Activated naive CD4-positive, alpha-beta T cell treated with Interleukin-2 at 50 U/mL for 16 hours (primary cell): ENCODE measurements at regions not wholly inside any gene's neighbourhood (a gene's known extent, or its start where the extent isn't known, plus 50 kb on each side); places are given as distances from the start of the nearest gene placed in this dataset.
"Not testable (repeated sequence)": the region's sequence is repeated elsewhere in the genome, so short reads cannot be mapped to it uniquely, and the experiment has no call there.

Source experiments
- DNase-seq: peaks from one replicate; pipeline ENCODE4 v3.0.0-alpha.2; 2020

DNA sequence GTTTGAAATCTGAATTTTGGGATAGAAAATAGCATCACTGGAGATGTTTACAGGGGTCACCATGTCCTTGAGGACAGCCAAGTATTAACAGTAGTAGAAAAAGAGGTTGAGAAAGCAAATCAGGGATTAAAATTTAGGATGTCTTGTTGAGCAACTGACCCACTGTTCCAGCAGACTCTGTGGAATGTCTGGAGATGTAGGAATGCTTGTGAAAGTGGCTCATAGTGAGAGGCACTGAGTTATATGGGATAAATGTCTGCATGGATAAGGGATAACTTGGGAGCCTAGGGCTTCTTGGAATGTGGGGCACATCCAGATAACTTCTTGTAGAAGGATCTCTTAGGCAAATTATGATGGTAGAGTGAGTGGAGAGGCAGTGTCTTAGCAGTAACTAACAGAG, 495.0 kb downstream of the TMX3 start:
- no peak for DNase-seq

DNA sequence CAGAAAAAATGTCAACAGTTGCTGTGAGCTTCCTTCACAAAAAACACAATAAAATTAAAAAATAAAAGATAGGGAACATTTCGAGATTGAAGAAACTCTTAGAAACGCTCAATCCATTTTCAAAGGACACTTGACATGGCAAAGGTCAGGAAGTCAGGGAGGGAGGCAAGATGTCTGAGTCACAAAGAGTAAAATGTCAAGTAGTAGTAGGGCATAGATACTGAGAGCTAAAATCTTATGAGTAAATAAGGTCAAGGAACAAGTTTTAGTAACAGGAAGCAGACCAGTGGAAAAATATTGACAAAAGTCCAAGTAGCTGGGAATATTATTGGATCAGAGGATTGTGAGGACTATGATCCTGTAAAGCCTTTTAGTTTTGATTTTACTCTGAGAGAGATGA, 495.6 kb downstream of the TMX3 start:
- DNase-seq = no peak

DNA sequence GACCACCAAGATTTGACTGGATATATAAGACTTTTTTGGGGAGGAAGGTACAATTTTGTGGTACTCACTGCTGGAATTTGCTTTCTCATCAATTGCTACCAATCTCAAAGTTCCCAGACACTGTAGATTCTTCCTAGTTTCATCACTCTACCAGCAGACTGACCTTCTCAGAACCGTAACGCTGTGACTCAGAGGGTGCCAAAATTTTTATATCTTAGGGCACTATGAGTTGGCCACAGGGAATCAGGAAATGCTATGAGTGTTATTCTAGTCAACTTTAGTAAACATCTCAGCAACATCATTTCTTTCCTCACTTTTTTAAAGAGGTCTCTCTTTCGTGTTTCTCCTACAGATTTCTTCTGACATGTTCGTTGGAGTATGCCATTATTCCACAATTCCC, 499.0 kb downstream of the TMX3 start:
- DNase-seq = no peak

DNA sequence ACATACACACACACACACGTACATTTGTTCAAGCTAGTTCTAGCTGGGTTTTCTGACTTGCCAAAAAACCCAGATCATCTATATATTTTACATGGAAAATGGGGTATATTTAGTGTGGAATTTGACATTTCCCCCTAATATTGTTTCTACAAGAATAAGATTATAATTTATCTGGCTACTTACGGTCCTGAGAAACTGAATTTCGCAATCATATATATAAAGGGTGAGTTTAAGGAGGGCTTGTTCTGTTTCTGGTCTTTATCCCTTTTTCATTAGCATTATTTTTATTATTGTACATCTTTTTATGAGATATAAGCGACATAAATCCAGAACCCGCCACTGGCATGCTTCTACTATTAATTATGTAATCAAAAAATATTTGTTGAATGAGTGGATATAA, 528.9 kb downstream of the TMX3 start:
- no peak for DNase-seq

DNA sequence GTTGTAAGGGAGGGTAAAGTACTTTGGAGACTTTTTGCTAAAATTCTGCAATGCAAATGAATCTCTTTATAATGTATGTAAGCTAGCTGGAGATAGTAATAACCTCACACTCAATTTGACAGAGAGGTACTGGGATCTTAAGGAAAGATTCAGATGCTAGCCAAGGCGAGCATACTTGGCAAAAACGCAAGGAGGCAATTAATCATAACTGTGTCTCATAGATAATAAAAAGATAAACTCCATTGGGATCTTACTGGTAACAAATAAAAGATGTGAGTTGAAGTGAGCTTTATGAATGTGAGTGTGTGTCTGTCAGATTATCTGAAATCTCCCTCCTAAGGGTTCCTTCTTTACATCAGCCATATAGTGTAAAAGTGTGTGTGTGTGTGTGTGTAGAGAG, 533.0 kb downstream of the TMX3 start:
- DNase-seq = no peak

DNA sequence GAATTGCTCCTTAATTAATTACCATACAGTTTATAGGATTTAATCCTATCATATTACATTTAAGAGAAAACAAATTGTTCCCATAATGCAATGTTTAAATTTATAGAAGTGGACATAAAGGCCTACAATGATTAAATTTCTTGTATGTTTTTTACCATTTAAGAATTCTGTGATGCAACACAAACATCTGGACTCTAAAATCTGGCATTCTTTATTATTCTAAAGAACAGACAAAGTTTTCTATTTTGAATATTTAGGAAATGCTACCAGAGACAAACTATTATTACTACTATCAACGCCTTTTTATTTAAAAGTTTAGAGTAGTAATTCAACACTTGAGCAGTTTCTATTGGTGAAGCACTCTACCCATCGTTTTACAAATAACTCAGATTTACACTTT, 535.1 kb downstream of the TMX3 start:
- DNase-seq = no peak

DNA sequence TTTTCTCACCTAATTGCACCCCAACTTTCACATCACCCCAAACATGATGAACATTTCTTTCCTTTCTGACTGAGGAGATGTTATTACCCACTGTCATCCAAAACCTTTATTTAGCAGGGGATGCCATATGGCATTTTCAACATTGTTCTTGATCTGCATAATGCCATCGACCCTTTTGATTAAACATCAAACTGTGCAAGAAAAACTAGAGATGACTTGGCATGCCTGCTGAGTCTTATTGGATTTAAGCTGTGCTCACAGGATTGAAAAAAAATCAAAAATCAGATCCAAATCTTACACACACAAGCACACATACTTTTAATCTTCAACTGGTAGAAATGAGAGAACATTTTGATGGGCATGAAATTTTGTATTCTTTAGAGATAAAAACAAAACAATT, 536.0 kb downstream of the TMX3 start:
- DNase-seq = no peak

DNA sequence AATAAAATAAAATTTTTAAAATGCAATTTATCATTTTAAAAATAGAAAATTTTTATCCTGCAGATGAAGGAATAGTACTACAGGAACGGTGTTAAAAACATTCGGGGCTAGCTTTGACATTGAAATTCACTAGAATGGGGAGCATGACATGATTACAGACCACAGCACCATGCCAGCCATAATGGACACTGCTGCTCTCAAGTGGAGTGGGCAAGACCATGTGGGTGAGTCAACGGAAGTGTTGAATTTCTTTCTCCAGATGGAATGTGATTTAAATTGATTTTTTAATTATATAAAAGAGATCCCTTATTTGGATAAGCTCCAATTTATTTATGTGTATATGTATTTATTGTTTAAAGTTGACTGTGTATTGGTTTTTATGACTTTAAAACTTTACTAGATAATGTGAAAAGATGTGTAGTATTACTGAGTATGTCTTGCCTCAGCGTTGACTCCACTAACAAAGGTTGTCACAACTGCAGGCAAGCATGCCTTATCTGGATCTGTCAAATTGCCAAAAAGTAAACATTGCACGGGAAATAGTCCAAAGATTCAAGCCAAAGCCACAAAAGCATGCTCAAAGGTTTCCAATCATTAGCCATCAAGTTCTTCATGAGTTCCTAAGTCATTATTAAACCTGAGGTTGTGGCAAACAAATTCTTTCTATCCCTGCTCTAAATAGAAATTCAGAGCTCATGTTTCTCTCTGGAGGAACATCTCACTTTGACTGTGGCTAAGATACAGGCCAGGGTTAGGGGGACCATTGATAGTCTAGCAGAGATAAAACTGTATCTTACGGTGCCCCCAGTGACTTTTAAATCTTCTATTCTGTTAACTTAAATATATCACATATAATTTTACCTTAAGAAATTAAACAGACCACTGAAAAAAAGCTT, 536.9 kb downstream of the TMX3 start:
- no peak for DNase-seq

DNA sequence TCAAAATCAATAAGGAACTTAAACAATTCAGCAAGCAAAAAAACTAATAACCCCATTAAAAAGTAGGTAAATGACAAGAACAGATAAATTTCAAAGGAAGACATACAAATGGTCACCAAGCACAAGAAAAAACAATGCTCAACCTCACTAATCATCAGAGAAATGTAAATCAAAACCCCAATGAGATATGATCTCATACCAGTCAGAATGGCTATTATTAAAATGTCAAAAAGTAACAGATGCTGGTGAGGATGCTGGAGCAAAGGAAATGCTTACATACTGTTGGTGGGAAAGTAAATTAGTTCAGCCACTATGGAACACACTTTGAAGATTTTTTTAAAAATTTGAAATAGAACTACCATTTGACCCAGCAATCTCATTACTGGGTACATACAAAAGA, 538.0 kb downstream of the TMX3 start:
- no peak for DNase-seq

DNA sequence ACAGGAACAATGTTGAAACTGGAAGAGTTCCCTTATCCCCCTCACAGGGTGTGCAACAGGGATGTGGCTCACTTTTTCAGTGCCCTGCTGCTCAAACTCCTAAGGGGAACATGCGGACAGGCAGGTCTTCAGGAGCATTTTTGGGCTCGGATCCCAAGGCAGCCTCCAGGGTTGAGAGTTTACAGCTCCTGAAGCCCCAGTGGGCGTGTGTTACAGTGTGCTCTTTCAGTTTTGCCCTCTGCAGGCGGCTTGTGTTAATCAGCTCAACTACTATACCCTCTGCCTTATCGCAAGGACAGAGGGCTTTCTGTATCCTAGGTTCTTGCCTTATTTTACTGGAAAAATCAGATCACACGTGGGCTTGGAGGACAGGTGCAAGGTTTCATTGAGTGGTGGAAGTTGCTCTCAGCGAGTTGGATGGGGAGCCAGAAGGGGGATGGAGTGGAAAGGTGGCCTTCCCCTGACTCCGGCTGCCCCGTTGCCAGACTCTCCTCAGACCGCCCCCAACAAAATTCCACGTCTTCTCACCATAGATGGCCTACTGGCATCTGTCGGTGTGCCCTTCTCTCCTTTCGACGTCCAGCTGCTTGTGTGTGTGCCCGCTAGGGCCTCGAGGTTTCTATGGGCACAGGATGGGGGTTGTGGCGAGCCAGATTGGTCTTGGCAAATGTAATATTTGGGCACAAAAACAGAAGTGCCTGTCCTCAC, 541.9 kb downstream of the TMX3 start:
- no peak for DNase-seq

DNA sequence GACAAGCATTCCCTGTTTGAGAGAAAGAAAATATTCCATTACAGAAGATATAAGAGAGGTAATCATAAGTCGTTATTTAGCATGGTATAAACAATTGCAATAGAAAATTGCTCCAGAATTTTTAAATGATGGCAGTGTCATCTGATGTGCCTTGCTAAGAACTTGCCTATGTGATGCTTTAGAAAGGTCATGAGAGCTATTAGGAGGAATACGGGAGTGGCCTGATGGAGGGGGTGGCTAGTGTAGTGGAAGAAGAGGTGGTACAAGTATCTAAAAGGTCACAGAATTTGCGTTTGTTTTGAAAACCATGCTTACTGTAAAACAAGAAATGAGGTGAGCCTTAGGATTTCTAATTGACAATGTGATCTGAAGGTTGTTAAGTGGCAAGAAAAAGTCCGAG, 550.0 kb downstream of the TMX3 start:
- no peak for DNase-seq

DNA sequence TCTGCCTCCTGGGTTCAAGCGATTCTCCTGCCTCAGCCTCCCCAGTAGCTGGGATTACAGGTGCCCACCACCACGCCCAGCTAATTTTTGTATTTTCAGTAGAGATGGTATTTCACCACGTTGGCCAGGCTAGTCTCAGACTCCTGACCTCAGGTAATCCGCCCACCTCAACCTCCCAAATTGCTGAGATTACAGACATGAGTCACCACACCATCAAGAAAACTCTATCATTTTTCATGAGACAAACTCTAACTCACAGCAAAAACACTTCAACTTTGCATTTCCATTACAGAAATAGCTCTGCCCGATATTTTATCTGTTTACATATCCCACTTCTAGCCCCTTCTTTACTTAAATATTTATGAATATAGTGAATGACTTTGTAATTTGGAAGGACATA, 561.1 kb downstream of the TMX3 start:
- DNase-seq = not testable (repeated sequence)

DNA sequence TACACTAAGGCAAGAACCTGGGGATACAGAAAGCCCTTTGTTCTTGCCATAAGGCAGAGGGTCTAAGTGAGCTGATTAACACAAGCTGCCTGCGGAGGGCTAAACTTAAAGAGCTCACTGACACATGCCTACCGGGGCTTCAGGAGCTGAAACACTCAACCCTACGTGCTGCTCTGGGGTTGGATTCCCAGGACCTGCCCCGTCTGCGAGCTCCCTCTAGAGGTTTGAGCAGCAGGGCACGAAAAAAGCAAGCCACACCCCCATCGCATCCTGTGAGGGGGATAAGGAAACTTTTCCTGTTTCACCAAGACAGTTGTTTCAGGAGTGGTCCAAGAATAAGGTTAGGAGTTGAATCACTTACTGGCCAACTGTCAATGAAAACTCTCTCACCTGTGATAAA, 562.1 kb downstream of the TMX3 start:
- no peak for DNase-seq

DNA sequence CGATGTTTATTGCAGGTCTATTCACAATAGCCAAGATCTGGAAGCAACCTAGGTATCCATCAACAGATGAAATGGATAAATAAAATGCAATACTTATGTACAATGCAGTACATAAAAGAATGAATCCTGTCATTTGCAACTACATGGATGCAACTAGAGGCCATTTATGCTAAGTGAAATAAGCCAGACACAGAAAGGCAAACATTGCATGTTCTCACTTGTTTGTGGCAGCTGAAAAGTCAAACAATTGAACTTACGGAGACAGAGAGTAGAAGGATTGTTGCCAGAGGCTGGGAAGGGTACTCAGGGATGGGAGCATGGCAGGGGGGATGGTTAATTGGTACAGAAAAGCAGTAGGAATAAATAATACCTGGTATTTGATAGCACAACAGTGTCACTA, 563.9 kb downstream of the TMX3 start:
- DNase-seq = no peak

DNA sequence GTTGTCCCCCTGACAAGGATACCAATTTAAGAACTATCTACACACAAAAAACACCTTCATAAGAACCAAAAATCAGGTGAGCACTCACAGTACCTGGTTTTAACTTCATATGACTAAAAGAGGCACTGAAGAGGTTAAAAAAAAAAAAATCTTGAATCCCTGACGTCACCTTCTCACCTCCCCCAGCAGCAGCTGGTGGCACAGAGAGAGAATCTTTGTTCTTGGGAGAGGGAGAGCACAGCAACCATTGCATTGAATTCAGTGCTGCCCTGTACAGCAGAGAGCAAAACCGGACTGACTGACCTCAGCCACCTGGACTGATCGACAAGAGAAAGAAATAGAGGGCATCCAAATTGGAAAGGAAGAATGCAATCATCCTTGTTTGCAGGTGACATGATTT, 566.0 kb downstream of the TMX3 start:
- no peak for DNase-seq

DNA sequence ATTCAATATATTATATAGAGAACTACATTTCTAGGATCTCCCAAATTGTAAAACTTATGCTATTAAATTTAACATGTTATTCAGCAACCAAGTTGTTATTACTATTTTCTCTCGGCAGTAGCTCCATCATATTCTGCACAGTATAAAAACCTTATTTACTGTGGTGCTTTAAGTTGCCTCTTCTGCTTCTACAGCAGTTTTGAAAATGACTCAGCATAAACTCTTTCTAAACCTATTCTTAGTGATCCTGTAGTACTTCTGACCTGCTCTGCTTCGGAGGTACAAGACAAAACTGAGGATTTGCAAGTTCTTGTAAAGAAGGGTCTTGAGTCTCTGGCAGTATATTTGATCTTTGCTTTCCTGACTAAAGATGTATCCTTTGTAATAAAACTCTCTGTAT, 567.2 kb downstream of the TMX3 start:
- DNase-seq = no peak

DNA sequence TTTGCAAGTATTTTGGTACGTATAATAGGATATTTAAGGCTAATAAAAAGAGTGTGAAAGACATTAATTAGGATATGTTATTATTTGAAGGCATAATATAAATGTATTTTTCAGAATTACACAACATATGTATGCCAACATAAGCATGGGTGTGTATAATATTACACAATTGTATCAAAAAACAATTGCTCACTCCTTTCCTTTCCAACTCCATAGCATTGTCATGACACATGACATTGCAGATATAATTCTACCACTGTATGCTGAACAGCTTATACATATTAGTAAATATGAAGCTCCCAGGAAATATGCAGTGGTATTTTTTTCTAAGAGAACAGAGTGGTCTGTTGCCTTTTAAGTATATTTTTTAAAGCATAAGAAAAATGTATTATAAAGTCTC, 593.1 kb downstream of the TMX3 start:
- DNase-seq = no peak

DNA sequence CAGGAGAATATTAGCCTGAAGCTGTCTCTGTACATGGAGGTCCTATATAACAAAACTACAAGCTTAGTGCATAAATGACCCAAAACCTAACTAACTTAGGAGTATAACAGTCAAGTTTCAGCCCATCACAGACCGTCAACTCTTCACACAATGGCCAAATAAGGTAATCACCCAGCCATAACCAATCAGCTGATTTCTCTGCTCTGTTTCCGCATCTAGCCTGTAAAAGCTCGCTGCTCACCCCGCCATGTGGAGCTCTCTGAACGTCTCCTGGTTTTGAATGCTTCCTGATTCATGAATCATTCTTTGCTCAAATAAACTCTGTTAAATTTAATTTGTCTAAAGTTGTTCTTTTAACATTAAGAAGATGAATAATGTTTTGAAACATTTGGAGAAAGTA, 593.6 kb downstream of the TMX3 start:
- no peak for DNase-seq

DNA sequence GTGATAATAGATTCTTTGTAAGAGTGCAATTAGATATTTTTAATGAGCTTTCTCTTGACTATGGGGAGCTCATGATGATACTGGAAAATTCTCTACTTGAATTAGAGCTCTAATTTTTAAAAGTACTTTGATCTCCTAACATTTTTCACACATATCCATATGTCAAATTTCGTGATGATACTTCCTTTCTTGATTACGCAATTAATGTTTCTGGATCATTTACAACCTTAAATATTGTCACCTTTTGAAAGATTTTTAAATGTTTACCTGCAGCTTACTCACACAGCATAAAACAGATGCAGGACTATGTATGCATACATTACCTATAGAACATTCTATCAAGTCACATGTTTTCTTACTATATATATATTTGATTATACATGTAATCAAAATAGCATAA, 598.5 kb upstream of the DSEL start:
- no peak for DNase-seq

DNA sequence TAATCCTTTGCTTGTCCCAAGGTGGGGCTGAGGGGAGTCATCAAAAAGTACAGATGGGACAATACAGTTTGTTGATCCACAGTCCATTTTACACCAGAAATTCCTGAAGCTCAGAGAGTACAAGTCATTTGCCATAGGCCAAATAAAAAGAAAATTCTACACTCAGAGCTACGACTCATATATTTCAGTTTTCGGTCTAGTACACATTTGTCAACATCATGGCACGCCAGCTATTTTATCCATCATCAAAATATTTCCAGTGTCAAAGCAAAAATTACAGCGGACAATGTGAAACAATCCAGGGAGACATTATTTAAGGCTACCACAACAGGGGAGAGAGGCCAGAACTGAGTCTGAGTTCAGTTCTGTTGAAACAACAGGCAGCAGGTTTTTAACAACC, 587.5 kb upstream of the DSEL start:
- no peak for DNase-seq

DNA sequence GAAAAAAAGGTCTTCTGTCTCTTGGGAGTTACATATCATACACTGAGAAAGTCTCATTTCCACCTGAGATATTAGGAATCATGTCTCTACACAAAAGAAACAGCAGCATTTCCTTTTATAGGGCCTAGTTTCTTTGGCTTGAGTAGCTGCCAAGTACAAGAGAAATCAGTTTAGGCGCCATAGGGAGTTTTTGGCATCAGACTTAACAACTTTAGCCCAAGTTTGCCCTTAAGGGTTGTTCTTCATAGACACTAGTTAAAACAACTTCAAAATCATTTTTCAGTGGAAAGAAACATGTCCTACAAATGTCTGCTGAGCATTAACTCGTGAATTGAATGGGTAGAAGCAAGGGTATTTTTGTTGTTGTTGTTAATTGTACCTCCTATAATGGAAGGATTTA, 587.0 kb upstream of the DSEL start:
- DNase-seq = no peak

DNA sequence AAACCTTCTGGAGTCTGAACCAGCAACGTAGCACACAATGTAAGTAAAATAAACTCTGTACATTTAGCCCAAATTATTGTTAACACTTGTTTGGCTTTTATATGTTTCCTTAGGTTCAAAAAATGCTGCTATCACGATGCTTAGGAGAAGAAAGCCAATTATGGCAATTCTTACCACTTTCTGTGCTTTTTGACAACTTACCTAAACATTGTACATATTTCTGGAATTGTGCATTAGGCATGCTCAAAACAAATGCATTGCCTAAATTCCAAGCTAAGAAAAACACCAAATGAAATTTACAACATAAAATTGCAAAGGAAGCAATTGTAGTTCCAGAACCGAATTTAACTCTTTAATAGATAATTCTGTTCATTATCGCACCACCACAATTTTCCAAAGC, 585.6 kb upstream of the DSEL start:
- DNase-seq = no peak

DNA sequence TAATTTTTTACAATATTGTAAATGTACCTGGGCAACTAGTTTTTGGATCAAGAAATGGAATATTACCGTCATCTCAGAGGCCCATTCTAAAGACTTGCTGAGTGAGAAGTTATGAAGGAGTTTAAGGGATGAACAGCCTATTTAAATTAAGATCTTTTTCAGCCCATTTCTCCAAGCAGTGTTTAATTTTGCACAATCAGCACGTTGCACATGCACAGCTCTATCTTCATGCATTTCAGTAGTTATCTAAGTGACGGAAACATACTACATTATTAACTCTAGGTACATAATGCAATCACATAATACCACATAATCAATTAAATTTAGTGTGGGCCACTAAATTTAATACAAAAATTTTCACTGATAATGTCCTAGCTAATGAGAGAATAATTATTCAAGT, 582.1 kb upstream of the DSEL start:
- no peak for DNase-seq

DNA sequence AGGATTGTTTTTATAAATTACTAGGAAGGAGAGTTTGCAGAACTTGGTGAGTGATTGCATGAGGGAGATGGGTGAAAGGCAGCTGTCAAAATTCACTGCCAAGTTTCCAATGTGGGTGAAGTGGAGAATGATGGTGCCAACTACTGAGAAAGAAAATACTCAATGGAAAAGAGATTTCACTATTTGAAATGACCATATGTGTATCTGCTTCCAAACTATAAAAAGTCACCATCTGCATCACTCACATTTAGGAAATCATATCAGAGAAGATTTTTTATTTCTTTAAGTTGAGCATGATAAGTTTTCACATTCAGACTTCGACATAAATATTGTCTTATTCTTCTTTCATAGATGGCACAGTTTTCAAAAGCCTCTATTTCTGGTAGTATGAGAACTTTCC, 570.0 kb upstream of the DSEL start:
- no peak for DNase-seq

DNA sequence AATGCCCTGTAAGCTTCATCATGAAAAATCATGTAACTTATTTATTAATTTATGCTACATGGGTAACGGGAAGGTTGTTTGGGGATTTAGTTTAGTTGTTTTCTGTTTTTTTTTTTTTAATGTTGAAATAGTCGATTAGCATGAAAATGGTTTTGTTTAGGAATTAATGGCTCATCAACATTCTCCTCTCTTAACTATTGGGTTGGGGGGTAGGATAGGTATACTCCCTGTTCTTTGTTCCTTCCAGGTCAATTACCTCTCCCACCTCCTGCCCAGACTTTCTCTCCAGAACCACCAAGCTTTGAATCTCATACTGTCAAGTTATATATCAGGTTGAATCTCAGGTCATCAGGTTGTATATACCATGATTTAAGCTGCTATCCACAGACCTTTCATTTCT, 568.7 kb upstream of the DSEL start:
- DNase-seq = no peak
